Keratinocyte (primary cell): ENCODE measurements at regions not wholly inside any gene's neighbourhood (a gene's known extent, or its start where the extent isn't known, plus 50 kb on each side); places are given as distances from the start of the nearest gene placed in this dataset.

Source experiments
- DNase-seq: peaks from one replicate; pipeline ENCODE4 v3.0.0-alpha.2; 2011; ENCODE audit warnings: low read depth, missing footprints, low spot score
- FAIRE-seq: peaks from 2 replicates; lab custom pipeline; 2011; peaks lifted over from hg19 to GRCh38; lab: Jason Lieb, UNC
- H2AFZ ChIP-seq: 2 replicates; pipeline ENCODE4 v1.6.0; 2012; ENCODE audit warnings: low read length, control low read depth, inconsistent platforms; ENCODE audit not compliant: control insufficient read depth
- H3K27ac ChIP-seq: 2 replicates; pipeline ENCODE4 v1.5.1; 2011; ENCODE audit warnings: low read length; ENCODE audit not compliant: control insufficient read depth, insufficient read depth
- H3K27me3 ChIP-seq: 3 replicates; pipeline ENCODE4 v1.6.0; 2011; ENCODE audit warnings: low read length; ENCODE audit not compliant: control insufficient read depth, insufficient read depth; ENCODE audit errors: extremely low read depth
- H3K36me3 ChIP-seq, 2 experiments: 2 replicates in 1 of 2; 3 replicates in 1 of 2; pipeline ENCODE4 v1.5.1; 2011; ENCODE audit warnings: low read length in 2 of 2, mild to moderate bottlenecking in 1 of 2; ENCODE audit not compliant: control insufficient read depth in 2 of 2, insufficient read depth in 2 of 2; ENCODE audit errors: extremely low read depth in 1 of 2
- H3K4me1 ChIP-seq: 3 replicates; pipeline ENCODE4 v1.5.1; 2011; ENCODE audit warnings: low read length; ENCODE audit not compliant: control insufficient read depth, insufficient read depth; ENCODE audit errors: extremely low read depth
- H3K4me2 ChIP-seq: 3 replicates; pipeline ENCODE4 v1.6.0; 2011; ENCODE audit warnings: low read depth, low read length; ENCODE audit not compliant: control insufficient read depth, insufficient read depth; ENCODE audit errors: extremely low read depth
- H3K4me3 ChIP-seq, 3 experiments: fragments of 200-600 bp in 1 of 3; sonication (generic) in 1 of 3; 2 replicates in 2 of 3; 3 replicates in 1 of 3; pipeline ENCODE4 v1.5.1; 2011 to 2016; ENCODE audit warnings: low read length in 3 of 3, mild to moderate bottlenecking in 3 of 3, control low read depth in 2 of 3, inconsistent platforms in 1 of 3, low read depth in 1 of 3, mixed read lengths in 1 of 3, mixed run types in 1 of 3, moderate library complexity in 1 of 3; ENCODE audit not compliant: control insufficient read depth in 2 of 3, insufficient read depth in 2 of 3; ENCODE audit errors: extremely low read depth in 1 of 3
- H3K79me2 ChIP-seq: 2 replicates; pipeline ENCODE4 v1.6.0; 2012; ENCODE audit warnings: low read length; ENCODE audit not compliant: control insufficient read depth, insufficient read depth
- H3K9ac ChIP-seq: 3 replicates; pipeline ENCODE4 v1.6.0; 2011; ENCODE audit warnings: low read length; ENCODE audit not compliant: control insufficient read depth, insufficient read depth; ENCODE audit errors: extremely low read depth
- H3K9me1 ChIP-seq: 3 replicates; pipeline ENCODE4 v1.6.0; 2011; ENCODE audit warnings: low read length; ENCODE audit not compliant: control insufficient read depth, insufficient read depth; ENCODE audit errors: extremely low read depth
- H3K9me3 ChIP-seq: 2 replicates; pipeline ENCODE4 v1.5.1; 2012; ENCODE audit warnings: low read depth, low read length; ENCODE audit not compliant: control insufficient read depth
- H4K20me1 ChIP-seq: 3 replicates; pipeline ENCODE4 v1.6.0; 2011; ENCODE audit warnings: low read length; ENCODE audit not compliant: control insufficient read depth, insufficient read depth; ENCODE audit errors: extremely low read depth
- CTCF ChIP-seq, 3 experiments: IDR thresholded peaks in 1 of 3; conservative IDR thresholded peaks in 1 of 3; optimal IDR thresholded peaks in 1 of 3; 2 replicates in 2 of 3; 3 replicates in 1 of 3; pipeline versions ENCODE3 to v1.5.1; 2011; ENCODE audit warnings: low read length in 3 of 3, mild to moderate bottlenecking in 3 of 3, moderate library complexity in 2 of 3, control low read depth in 1 of 3, inconsistent platforms in 1 of 3; ENCODE audit not compliant: insufficient read depth in 2 of 3; ENCODE audit errors: extremely low read depth in 1 of 3
- EZH2 ChIP-seq: IDR thresholded peaks from one replicate; pipeline ENCODE4 v1.6.1; 2012; ENCODE audit warnings: inconsistent platforms, mild to moderate bottlenecking, low read length, moderate library complexity
- dilution Hi-C: fragments of 300-500 bp; cut with MboI; formaldehyde crosslinking; loops from one replicate; pipeline ENCODE4 v1.7.0; 2020; ENCODE audit warnings: low sequenced_read_pairs; ENCODE audit not compliant: extremely low pct_ligation_motif_present

GRCh38 chr2:9768388-9768787, 74.9 kb upstream of the TAF1B start:
- DNase-seq (no peak), FAIRE-seq (no peak)
- dilution Hi-C loops = loop anchor here (25.0 kb wide), 1 partner anchor 269 kb away; the partner anchor contains the start of gene KLF11

GRCh38 chr2:9769171-9770005, 73.9 kb upstream of the TAF1B start:
- FAIRE-seq (no peak), DNase-seq (no peak)
- TF ChIP-seq EZH2 (no peak), CTCF (optimal IDR thresholded peaks at IDR 0.05 in 1 of 3, IDR thresholded peaks at IDR 0.05 in 1 of 3, conservative IDR thresholded peaks at IDR 0.05 in 1 of 3; ENCODE audit: extremely low read depth in 1 of 3, insufficient read depth in 2 of 3, low read length in 3 of 3) (no peak)
- H3K9me1 ChIP-seq = no peaks in the 10 kb centered on the region
- dilution Hi-C loops = loop anchor here (25.0 kb wide), 1 partner anchor 268 kb away; the partner anchor contains the start of gene KLF11
- H3K27ac ChIP-seq = no peak overlapping the region
- no peaks in the 10 kb centered on the region for H3K79me2 ChIP-seq
- H3K9ac ChIP-seq = no peak overlapping the region
- H3K27me3 ChIP-seq = peaks cover 15% of the 10 kb centered on the region
- peaks cover 20% of the 10 kb centered on the region for H3K4me1 ChIP-seq
- H3K4me2 ChIP-seq = no peak overlapping the region
- no peak overlapping the region for H3K4me3 ChIP-seq
- H3K36me3 ChIP-seq = no peaks in the 10 kb centered on the region
- H2AFZ ChIP-seq = no peak overlapping the region
- no peaks in the 10 kb centered on the region for H4K20me1 ChIP-seq
- H3K9me3 ChIP-seq = no peaks in the 10 kb centered on the region

More at GRCh38 chr2:9768388-9768787, 74.9 kb upstream of the TAF1B start:
- peaks cover 10% of the 10 kb centered on the region for H3K27me3 ChIP-seq
- H3K27ac ChIP-seq = no peak overlapping the region
- no peaks in the 10 kb centered on the region for H3K9me3 ChIP-seq
- H3K4me2 ChIP-seq = no peak overlapping the region
- TF ChIP-seq CTCF (optimal IDR thresholded peaks at IDR 0.05 in 1 of 3, IDR thresholded peaks at IDR 0.05 in 1 of 3, conservative IDR thresholded peaks at IDR 0.05 in 1 of 3; ENCODE audit: extremely low read depth in 1 of 3, insufficient read depth in 2 of 3, low read length in 3 of 3) (peak in 2 of 3 experiments; percentile 43 to 89), EZH2 (no peak)
- H3K4me3 ChIP-seq = no peak overlapping the region
- H3K79me2 ChIP-seq = no peaks in the 10 kb centered on the region
- H3K9me1 ChIP-seq = no peaks in the 10 kb centered on the region
- no peaks in the 10 kb centered on the region for H3K36me3 ChIP-seq
- no peak overlapping the region for H3K9ac ChIP-seq
- no peak overlapping the region for H2AFZ ChIP-seq
- no peaks in the 10 kb centered on the region for H4K20me1 ChIP-seq
- peaks cover 23% of the 10 kb centered on the region for H3K4me1 ChIP-seq
